B cell (primary cell): ENCODE measurements at regions not wholly inside any gene's neighbourhood (a gene's known extent, or its start where the extent isn't known, plus 50 kb on each side); places are given as distances from the start of the nearest gene placed in this dataset.

Experiments
- ATAC-seq: fragments of 200-7000 bp; cut with Tn5 transposase; one replicate; pipeline ENCODE4 v1.10.0; 2021; ENCODE audit warnings: low read depth, mild to moderate bottlenecking, moderate number of reproducible peaks, moderate library complexity
- CTCF ChIA-PET: fragments of 350-600 bp; sonication (Branson Sonifier 250); formaldehyde crosslinking; loops from one replicate; lab custom pipeline; 2021; ENCODE audit warnings: antibody characterized with exemption, inconsistent platforms; lab: Charles Lee
- POLR2A ChIA-PET: fragments of 350-600 bp; sonication (Branson Sonifier 250); formaldehyde crosslinking; loops from one replicate; lab custom pipeline; 2021; ENCODE audit warnings: antibody characterized with exemption; lab: Charles Lee
- DNase-seq: peaks from one replicate; pipeline ENCODE4 v3.0.0; 2013
- H2AFZ ChIP-seq: 2 replicates; pipeline ENCODE4 v1.6.1; 2012; ENCODE audit warnings: mild to moderate bottlenecking, low read depth, low read length; ENCODE audit not compliant: insufficient read depth, poor library complexity, severe bottlenecking
- H3K27ac ChIP-seq, 2 donors: 1 replicate in 1 of 2; 2 replicates in 1 of 2; pipeline ENCODE4 v1.5.1; 2012 to 2013; ENCODE audit warnings: low read length in 2 of 2, mild to moderate bottlenecking in 2 of 2, moderate library complexity in 1 of 2
- H3K27me3 ChIP-seq, 4 experiments: fragments of 200-600 bp in 1 of 4; sonication (generic) in 1 of 4; replicated peaks in 1 of 4; 1 replicate in 2 of 4; 2 replicates in 2 of 4; pipeline versions ENCODE4 v1.6.1 to v1.7.0; 2013 to 2016; ENCODE audit warnings: low read length in 3 of 4, mild to moderate bottlenecking in 2 of 4, mixed read lengths in 1 of 4, moderate library complexity in 1 of 4; ENCODE audit not compliant: insufficient read depth in 4 of 4, control insufficient read depth in 3 of 4; ENCODE audit errors: control extremely low read depth in 1 of 4
- H3K36me3 ChIP-seq, 2 experiments: replicated peaks in 1 of 2; 1 replicate in 1 of 2; 2 replicates in 1 of 2; pipeline versions ENCODE4 v1.6.1 to v1.7.1; 2013; ENCODE audit warnings: low read length in 1 of 2; ENCODE audit not compliant: insufficient read depth in 2 of 2, control insufficient read depth in 1 of 2; ENCODE audit errors: control extremely low read depth in 1 of 2, extremely low read depth in 1 of 2
- H3K4me1 ChIP-seq, 2 donors: fragments of 200-600 bp in 1 of 2; sonication (generic) in 1 of 2; 1 replicate in 1 of 2; 2 replicates in 1 of 2; pipeline versions ENCODE4 v1.5.1 to v1.6.1; 2013 to 2017; ENCODE audit warnings: low read length in 2 of 2; ENCODE audit not compliant: control insufficient read depth in 2 of 2, insufficient read depth in 2 of 2
- H3K4me2 ChIP-seq: replicated peaks from 2 replicates; pipeline ENCODE3; 2012; ENCODE audit warnings: mild to moderate bottlenecking, low read depth, low read length; ENCODE audit not compliant: poor library complexity, severe bottlenecking
- H3K4me3 ChIP-seq, 5 experiments: fragments of 200-600 bp in 1 of 5; sonication (generic) in 1 of 5; 1 replicate in 3 of 5; 2 replicates in 2 of 5; pipeline versions ENCODE4 v1.5.1 to v1.7.0; 2011 to 2016; ENCODE audit warnings: low read length in 4 of 5, mild to moderate bottlenecking in 4 of 5, low read depth in 2 of 5, control low read depth in 1 of 5, moderate library complexity in 1 of 5; ENCODE audit not compliant: insufficient read depth in 1 of 5; ENCODE audit errors: control extremely low read depth in 1 of 5, extremely low read depth in 1 of 5
- H3K79me2 ChIP-seq: fragments of 200-600 bp; sonication (generic); one replicate; pipeline ENCODE4 v1.6.0; 2016; ENCODE audit warnings: low read length; ENCODE audit not compliant: control insufficient read depth, insufficient read depth
- H3K9ac ChIP-seq: fragments of 200-600 bp; sonication (generic); 2 replicates; pipeline ENCODE4 v1.6.1; 2017; ENCODE audit warnings: mild to moderate bottlenecking, low read length, moderate library complexity
- H3K9me3 ChIP-seq, 3 donors: one replicate each; pipeline versions ENCODE4 v1.6.1 to v1.7.1; 2013; ENCODE audit warnings: low read length in 2 of 3; ENCODE audit not compliant: control insufficient read depth in 2 of 3, insufficient read depth in 1 of 3; ENCODE audit errors: control extremely low read depth in 1 of 3
- H4K20me1 ChIP-seq: 2 replicates; pipeline ENCODE4 v1.6.0; 2012; ENCODE audit warnings: mild to moderate bottlenecking, low read length; ENCODE audit not compliant: insufficient read depth, control insufficient read depth, poor library complexity, severe bottlenecking
- H3K27ac Mint-ChIP-seq: one replicate; pipeline ENCODE4 v1.8.0; 2021; ENCODE audit warnings: mixed read lengths
- H3K27me3 Mint-ChIP-seq: one replicate; pipeline ENCODE4 v1.8.0; 2021; ENCODE audit warnings: mixed read lengths
- H3K4me1 Mint-ChIP-seq: one replicate; pipeline ENCODE4 v1.8.0; 2021; ENCODE audit warnings: mixed read lengths
- H3K4me3 Mint-ChIP-seq: one replicate; pipeline ENCODE4 v1.8.0; 2021; ENCODE audit warnings: mixed read lengths
- H3K9me3 Mint-ChIP-seq: one replicate; pipeline ENCODE4 v1.8.0; 2022; ENCODE audit warnings: mixed read lengths; ENCODE audit not compliant: insufficient read depth
- CTCF ChIP-seq: fragments of 200-600 bp; IDR thresholded peaks from one replicate; pipeline ENCODE4 v1.8.0; 2022; ENCODE audit warnings: antibody characterized with exemption, mild to moderate bottlenecking
- EZH2 ChIP-seq: IDR thresholded peaks from 2 replicates; pipeline ENCODE4 v1.6.1; 2012; ENCODE audit warnings: borderline replicate concordance, low read depth, mild to moderate bottlenecking, moderate library complexity, low read length; ENCODE audit not compliant: insufficient read depth, poor library complexity, severe bottlenecking
- WGBS: methylation state at CpG from one replicate; pipeline ENCODE4 v1.1.5; 2013; ENCODE audit warnings: missing lambda C conversion rate; ENCODE audit not compliant: insufficient coverage; 5-methylcytosine and 5-hydroxymethylcytosine counted together
- intact Hi-C: fragments of 100-400 bp; cut with micrococcal nuclease; formaldehyde crosslinking; loops from one replicate; pipeline ENCODE4 v1.10.0; 2022

GRCh38 chr9:134222018-134222573 lies 57.7 kb upstream of the RNU6ATAC start:
- H3K36me3 ChIP-seq, result no peaks in the 10 kb centered on the region
- DNase-seq (no peak), ATAC-seq (no peak)
- TF ChIP-seq EZH2 (no peak), CTCF (no peak)
- Mint-ChIP-seq H3K4me1 (no peaks in the 10 kb centered on the region), H3K4me3 (no peak overlapping the region), H3K27me3 (peaks cover 10% of the 10 kb centered on the region), H3K9me3 (no peaks in the 10 kb centered on the region), H3K27ac (no peak overlapping the region)
- H3K9ac ChIP-seq, result no peak overlapping the region
- 88% methylated on average over 10 of the region's 12 CpGs for WGBS
- no peak overlapping the region for H3K4me2 ChIP-seq
- H3K4me1 ChIP-seq, result no peaks in the 10 kb centered on the region
- POLR2A ChIA-PET, result no interaction called here
- H3K27ac ChIP-seq, result no peak overlapping the region
- intact Hi-C loops, result no loop called here
- CTCF ChIA-PET, result no interaction called here
- no peak overlapping the region for H3K4me3 ChIP-seq
- no peak overlapping the region for H2AFZ ChIP-seq
- no peaks in the 10 kb centered on the region for H3K79me2 ChIP-seq
- no peaks in the 10 kb centered on the region for H3K27me3 ChIP-seq
- no peaks in the 10 kb centered on the region for H3K9me3 ChIP-seq
- no peaks in the 10 kb centered on the region for H4K20me1 ChIP-seq

- H3K9me3 ChIP-seq, result no peaks in the 10 kb centered on the region
- no peaks in the 10 kb centered on the region for H3K36me3 ChIP-seq
- peaks cover 0 to 5% (median 0%) of the 10 kb centered on the region in 4 experiments for H3K27me3 ChIP-seq
- ChIA-PET CTCF (no interaction called here), POLR2A (no interaction called here)
- intact Hi-C loops, result no loop called here
- Mint-ChIP-seq H3K9me3 (no peaks in the 10 kb centered on the region), H3K27me3 (peaks cover 10% of the 10 kb centered on the region), H3K4me1 (no peaks in the 10 kb centered on the region), H3K4me3 (no peak overlapping the region), H3K27ac (no peak overlapping the region)
- H3K9ac ChIP-seq, result no peak overlapping the region
- H3K79me2 ChIP-seq, result no peaks in the 10 kb centered on the region
- H3K27ac ChIP-seq, result no peak overlapping the region
- H3K4me3 ChIP-seq, result no peak overlapping the region
- ATAC-seq (no peak), DNase-seq (no peak)
- H3K4me1 ChIP-seq, result no peaks in the 10 kb centered on the region
- TF ChIP-seq EZH2 (no peak), CTCF (no peak)
- H3K4me2 ChIP-seq, result no peak overlapping the region
- no peak overlapping the region for H2AFZ ChIP-seq
- no peaks in the 10 kb centered on the region for H4K20me1 ChIP-seq
- WGBS, result 93% methylated on average over 9 of the region's 11 CpGs
These were observed 58.7 kb upstream of the RNU6ATAC start for GRCh38 chr9:134223091-134223490.
